GM12864 (cell line): ENCODE measurements at regions not wholly inside any gene's neighbourhood (a gene's known extent, or its start where the extent isn't known, plus 50 kb on each side); places are given as distances from the start of the nearest gene placed in this dataset.

ENCODE experiments used
- DNase-seq: peaks from one replicate; pipeline ENCODE4 v3.0.0-alpha.2; 2011; ENCODE audit warnings: low read depth
- H3K4me3 ChIP-seq: 2 replicates; pipeline ENCODE4 v1.5.1; 2011; ENCODE audit warnings: mild to moderate bottlenecking, low read depth, low read length, control low read depth
- CTCF ChIP-seq: IDR thresholded peaks from 2 replicates; pipeline ENCODE4 v1.5.1; 2011; ENCODE audit warnings: low read depth, mild to moderate bottlenecking, moderate library complexity, low read length, control low read depth, inconsistent platforms; ENCODE audit errors: missing control alignments

GRCh38 chr7:84701524-84702306 is 485.1 kb downstream of the SEMA3D start:
- no peak for TF ChIP-seq CTCF
- H3K4me3 ChIP-seq: no peak overlapping the region
- DNase-seq: no peak

- no peak overlapping the region for H3K4me3 ChIP-seq
- no peak for DNase-seq
- no peak for TF ChIP-seq CTCF
Measured at GRCh38 chr7:84700563-84701370, 486.1 kb downstream of the SEMA3D start.

GRCh38 chr7:84697506-84697905 is 489.4 kb downstream of the SEMA3D start:
- TF ChIP-seq CTCF: no peak
- DNase-seq: no peak
- H3K4me3 ChIP-seq: no peak overlapping the region

- H3K4me3 ChIP-seq: no peak overlapping the region
- DNase-seq: no peak
Measured at GRCh38 chr7:84693483-84693882, 493.4 kb downstream of the SEMA3D start.

GRCh38 chr7:84688671-84689070 is 494.1 kb upstream of the SEMA3A start:
- no peak for TF ChIP-seq CTCF
- no peak for DNase-seq
- H3K4me3 ChIP-seq: no peak overlapping the region

More at GRCh38 chr7:84693483-84693882, 493.4 kb downstream of the SEMA3D start:
- TF ChIP-seq CTCF: no peak

- no peak for TF ChIP-seq CTCF
- no peak overlapping the region for H3K4me3 ChIP-seq
- DNase-seq: no peak
Measured at GRCh38 chr7:84686373-84686772, 491.8 kb upstream of the SEMA3A start.
